Gastrocnemius medialis (tissue), 4 donors: ENCODE measurements at regions not wholly inside any gene's neighbourhood (a gene's known extent, or its start where the extent isn't known, plus 50 kb on each side); places are given as distances from the start of the nearest gene placed in this dataset.

Experiments used
- ATAC-seq, 2 donors: fragments of 150-250 bp; one replicate each; pipeline ENCODE4 v1.9.1; 2016
- DNase-seq, 2 donors: peaks; one replicate each; pipeline ENCODE4 v3.0.0-alpha.2; 2019
- H3K27ac ChIP-seq, 4 donors: fragments of 200-600 bp; sonication (generic); 1 replicate in 1 of 4; 2 replicates in 3 of 4; pipeline ENCODE4 v1.5.1; 2016 to 2018; ENCODE audit warnings: mild to moderate bottlenecking in 2 of 4, moderate library complexity in 1 of 4
- H3K27me3 ChIP-seq, 3 donors: fragments of 200-600 bp; sonication (generic) in 2 of 3; 1 replicate in 1 of 3; 2 replicates in 2 of 3; pipeline versions ENCODE4 v1.5.1 to v1.6.0; 2016 to 2019; ENCODE audit warnings: mild to moderate bottlenecking in 1 of 3, moderate library complexity in 1 of 3
- H3K36me3 ChIP-seq, 2 donors: fragments of 200-600 bp; sonication (generic) in 1 of 2; one replicate each; pipeline ENCODE4 v1.5.1; 2017 to 2018
- H3K4me1 ChIP-seq, 2 donors: fragments of 200-600 bp; sonication (generic) in 1 of 2; one replicate each; pipeline ENCODE4 v1.5.1; 2016 to 2017; ENCODE audit warnings: mild to moderate bottlenecking in 2 of 2
- H3K4me3 ChIP-seq, 4 donors: fragments of 200-600 bp; sonication (generic) in 3 of 4; 1 replicate in 1 of 4; 2 replicates in 3 of 4; pipeline ENCODE4 v1.5.1; 2016 to 2019; ENCODE audit warnings: mild to moderate bottlenecking in 2 of 4
- H3K9me3 ChIP-seq, 3 donors: fragments of 200-600 bp; sonication (generic) in 2 of 3; 1 replicate in 1 of 3; 2 replicates in 2 of 3; pipeline ENCODE4 v1.5.1; 2016 to 2019
- POLR2A ChIP-seq, 2 donors: fragments of 450-650 bp; IDR thresholded peaks; one replicate each; pipeline ENCODE4 v1.6.1; 2017; ENCODE audit warnings: antibody characterized with exemption in 2 of 2, mild to moderate bottlenecking in 2 of 2, moderate library complexity in 2 of 2
- in situ Hi-C, 4 donors: fragments of 200-750 bp; cut with MboI; loops; one replicate each; pipeline versions ENCODE4 v1.15.0 to v1.8.0; 2017; ENCODE audit warnings: low sequenced_read_pairs in 4 of 4
- intact Hi-C: fragments of 100-400 bp; cut with DNase I; formaldehyde crosslinking; loops from one replicate; pipeline ENCODE4 v1.15.1; 2023; ENCODE audit warnings: low total_unique reads
- TF ChIP-seq, protein P1 (sequence below), 5 experiments: fragments of 450-650 bp in 3 of 5; fragments of 200-600 bp in 2 of 5; sonication (generic) in 2 of 5; IDR thresholded peaks in 4 of 5; conservative IDR thresholded peaks in 1 of 5; 1 replicate in 4 of 5; 2 replicates in 1 of 5; pipeline ENCODE4 v1.5.1; 2016 to 2019; ENCODE audit warnings: antibody characterized with exemption in 5 of 5, mild to moderate bottlenecking in 3 of 5, moderate library complexity in 3 of 5

DNA sequence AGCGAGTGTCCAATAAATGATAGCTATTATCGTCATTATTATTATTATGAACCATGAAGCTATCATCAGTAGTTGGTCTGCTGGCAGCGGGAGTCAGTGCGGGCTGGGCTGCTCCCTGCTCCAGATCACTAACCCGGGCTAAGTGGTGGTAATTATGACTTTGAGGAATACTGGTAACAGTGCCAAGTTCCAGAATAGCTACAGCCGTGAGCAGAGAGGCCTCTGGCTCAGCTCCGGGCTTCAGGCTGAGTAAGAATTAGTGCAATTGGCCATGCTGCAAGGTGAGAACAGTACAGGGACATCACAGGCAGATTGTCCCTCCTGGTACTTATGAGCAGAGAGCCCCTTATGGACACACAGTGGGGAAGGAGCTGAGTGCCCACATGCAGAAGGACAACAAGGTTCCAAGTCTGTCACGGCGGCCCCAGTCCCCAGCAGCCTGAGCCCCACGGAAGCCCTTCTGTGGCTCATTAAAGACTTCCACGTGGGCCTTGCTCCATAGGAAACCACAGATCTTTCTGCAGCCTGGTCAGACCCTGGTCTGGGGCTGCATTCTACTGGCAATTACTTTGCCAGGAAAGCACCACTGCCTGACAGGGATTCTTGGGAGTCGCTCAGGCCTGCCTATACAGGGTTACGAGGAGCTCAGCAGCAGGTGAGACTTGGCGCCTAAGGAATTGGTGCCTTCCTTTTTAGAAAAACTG is 235.1 kb downstream of the RRAGC start:
- intact Hi-C loops (no loop called here), in situ Hi-C loops (no loop called here)
- ATAC-seq (no peak), DNase-seq (no peak)
- Histone ChIP-seq H3K4me3 (no peak overlapping the region), H3K4me1 (no peaks in the 10 kb centered on the region), H3K27ac (no peak overlapping the region), H3K36me3 (no peaks in the 10 kb centered on the region), H3K9me3 (no peaks in the 10 kb centered on the region), H3K27me3 (no peaks in the 10 kb centered on the region)
- no peak for TF ChIP-seq POLR2A (IDR thresholded peaks at IDR 0.05)
- TF ChIP-seq, protein P1, sequence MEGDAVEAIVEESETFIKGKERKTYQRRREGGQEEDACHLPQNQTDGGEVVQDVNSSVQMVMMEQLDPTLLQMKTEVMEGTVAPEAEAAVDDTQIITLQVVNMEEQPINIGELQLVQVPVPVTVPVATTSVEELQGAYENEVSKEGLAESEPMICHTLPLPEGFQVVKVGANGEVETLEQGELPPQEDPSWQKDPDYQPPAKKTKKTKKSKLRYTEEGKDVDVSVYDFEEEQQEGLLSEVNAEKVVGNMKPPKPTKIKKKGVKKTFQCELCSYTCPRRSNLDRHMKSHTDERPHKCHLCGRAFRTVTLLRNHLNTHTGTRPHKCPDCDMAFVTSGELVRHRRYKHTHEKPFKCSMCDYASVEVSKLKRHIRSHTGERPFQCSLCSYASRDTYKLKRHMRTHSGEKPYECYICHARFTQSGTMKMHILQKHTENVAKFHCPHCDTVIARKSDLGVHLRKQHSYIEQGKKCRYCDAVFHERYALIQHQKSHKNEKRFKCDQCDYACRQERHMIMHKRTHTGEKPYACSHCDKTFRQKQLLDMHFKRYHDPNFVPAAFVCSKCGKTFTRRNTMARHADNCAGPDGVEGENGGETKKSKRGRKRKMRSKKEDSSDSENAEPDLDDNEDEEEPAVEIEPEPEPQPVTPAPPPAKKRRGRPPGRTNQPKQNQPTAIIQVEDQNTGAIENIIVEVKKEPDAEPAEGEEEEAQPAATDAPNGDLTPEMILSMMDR (IDR thresholded peaks at IDR 0.05 in 4 of 5, conservative IDR thresholded peaks at IDR 0.05 in 1 of 5) = no peak

- H3K9me3 ChIP-seq = no peaks in the 10 kb centered on the region
- peaks cover 0 to 4% (median 0%) of the 10 kb centered on the region in 3 donors for H3K27me3 ChIP-seq
- TF ChIP-seq, protein P1 (IDR thresholded peaks at IDR 0.05 in 4 of 5, conservative IDR thresholded peaks at IDR 0.05 in 1 of 5) = no peak
- TF ChIP-seq POLR2A (IDR thresholded peaks at IDR 0.05) = no peak
- intact Hi-C loops (no loop called here), in situ Hi-C loops (no loop called here)
- H3K4me1 ChIP-seq = no peaks in the 10 kb centered on the region
- DNase-seq (no peak), ATAC-seq (no peak)
- no peaks in the 10 kb centered on the region for H3K36me3 ChIP-seq
- no peak overlapping the region for H3K27ac ChIP-seq
- no peak overlapping the region for H3K4me3 ChIP-seq
These were observed 236.0 kb downstream of the RRAGC start for GRCh38 chr1:38623529-38623928.

GRCh38 chr1:38622197-38622596 is 237.4 kb downstream of the RRAGC start:
- ATAC-seq (no peak), DNase-seq (no peak)
- H3K4me1 ChIP-seq = no peaks in the 10 kb centered on the region
- peaks cover 0 to 4% (median 0%) of the 10 kb centered on the region in 3 donors for H3K27me3 ChIP-seq
- H3K27ac ChIP-seq = no peak overlapping the region
- no peak for TF ChIP-seq POLR2A (IDR thresholded peaks at IDR 0.05)
- TF ChIP-seq, protein P1 (IDR thresholded peaks at IDR 0.05 in 4 of 5, conservative IDR thresholded peaks at IDR 0.05 in 1 of 5) = no peak
- no peaks in the 10 kb centered on the region for H3K36me3 ChIP-seq
- intact Hi-C loops (no loop called here), in situ Hi-C loops (no loop called here)
- no peak overlapping the region for H3K4me3 ChIP-seq
- H3K9me3 ChIP-seq = no peaks in the 10 kb centered on the region

DNA sequence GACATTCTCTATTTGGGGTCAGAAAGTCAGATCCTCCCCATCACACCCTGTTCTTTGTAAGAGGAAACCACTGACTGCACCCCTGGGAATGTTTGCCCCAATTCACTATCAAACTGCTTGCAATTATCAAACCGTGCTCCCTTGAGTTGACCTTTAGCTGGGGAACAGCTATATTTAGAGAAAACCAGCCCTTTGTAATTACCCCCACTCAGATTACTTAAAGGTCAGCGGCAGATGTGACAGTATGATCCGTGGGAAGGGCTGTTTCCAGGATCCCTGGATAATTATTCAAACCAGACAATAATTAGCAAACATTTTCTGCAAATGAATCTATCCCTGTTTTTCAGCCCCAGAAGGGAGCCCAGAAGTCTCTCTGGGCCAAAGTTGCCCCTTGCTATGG is 242.7 kb downstream of the RRAGC start:
- DNase-seq (no peak), ATAC-seq (no peak)
- TF ChIP-seq, protein P1 (IDR thresholded peaks at IDR 0.05 in 4 of 5, conservative IDR thresholded peaks at IDR 0.05 in 1 of 5) = no peak
- no peak for TF ChIP-seq POLR2A (IDR thresholded peaks at IDR 0.05)
- no peak overlapping the region for H3K4me3 ChIP-seq
- intact Hi-C loops = no loop called here
- peaks cover 3 to 14% (median 13%) of the 10 kb centered on the region in 3 donors for H3K27me3 ChIP-seq
- H3K36me3 ChIP-seq = no peaks in the 10 kb centered on the region
- in situ Hi-C loops = no loop called here
- no peak overlapping the region for H3K27ac ChIP-seq
- H3K9me3 ChIP-seq = no peaks in the 10 kb centered on the region
- peaks cover 0 to 4% of the 10 kb centered on the region in 2 donors for H3K4me1 ChIP-seq

DNA sequence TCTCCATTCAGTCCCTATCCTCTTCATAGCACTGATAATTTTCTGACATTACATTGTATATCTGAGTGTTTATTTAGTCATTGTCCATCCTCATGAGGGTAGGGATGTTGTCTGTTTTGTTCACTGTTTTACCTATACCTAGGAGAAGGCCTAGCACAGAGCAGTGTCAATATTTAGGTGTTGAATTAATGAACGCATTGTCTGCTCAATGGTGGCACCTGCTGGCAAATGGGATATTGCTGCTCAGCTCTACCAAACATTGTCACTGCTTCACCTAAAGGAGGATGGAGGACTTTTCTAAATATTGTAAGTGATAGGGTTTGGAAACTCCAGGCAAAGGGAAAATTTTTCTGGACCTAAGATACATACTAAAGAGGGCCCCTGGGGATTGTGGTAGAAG is 243.9 kb downstream of the RRAGC start:
- ATAC-seq (no peak), DNase-seq (no peak)
- in situ Hi-C loops (no loop called here), intact Hi-C loops (no loop called here)
- Histone ChIP-seq H3K9me3 (no peaks in the 10 kb centered on the region), H3K36me3 (no peaks in the 10 kb centered on the region), H3K27me3 (peaks cover 3 to 14% (median 13%) of the 10 kb centered on the region in 3 donors), H3K4me3 (no peak overlapping the region), H3K27ac (no peak overlapping the region), H3K4me1 (peaks cover 0 to 4% of the 10 kb centered on the region in 2 donors)
- TF ChIP-seq POLR2A (IDR thresholded peaks at IDR 0.05) = no peak
- TF ChIP-seq, protein P1 (IDR thresholded peaks at IDR 0.05 in 4 of 5, conservative IDR thresholded peaks at IDR 0.05 in 1 of 5) = no peak
